A673 (cell line): ENCODE measurements at regions not wholly inside any gene's neighbourhood (a gene's known extent, or its start where the extent isn't known, plus 50 kb on each side); places are given as distances from the start of the nearest gene placed in this dataset.

Experiments used
- BruUV-seq: library from RNA; stranded (reverse); fragments of 400-500 nt; replicated peaks from 2 replicates; lab custom pipeline; 2021; lab: Mats Ljungman, UMichigan
- CTCF ChIA-PET: fragments of 300-600 bp; sonication (Branson Sonifier 250); formaldehyde crosslinking; loops from one replicate; lab custom pipeline; 2022; ENCODE audit warnings: antibody characterized with exemption; lab: Charles Lee
- POLR2A ChIA-PET: fragments of 300-600 bp; sonication (Branson Sonifier 250); formaldehyde crosslinking; loops from one replicate; lab custom pipeline; 2022; ENCODE audit warnings: antibody characterized with exemption; ENCODE audit not compliant: low non-redundant PET; lab: Charles Lee
- DNase-seq: peaks from one replicate; pipeline ENCODE4 v3.0.0-alpha.2; 2015; ENCODE audit warnings: low spot score
- H3K27ac ChIP-seq: fragments of 200-600 bp; sonication (generic); 2 replicates; pipeline ENCODE4 v1.5.1; 2016; ENCODE audit warnings: mixed run types, low read depth, mild to moderate bottlenecking, mixed read lengths, antibody characterized with exemption, low read length; ENCODE audit not compliant: poor library complexity, severe bottlenecking
- H3K27me3 ChIP-seq: fragments of 200-600 bp; sonication (generic); replicated peaks from 2 replicates; pipeline ENCODE4 v1.6.1; 2017; ENCODE audit warnings: mixed run types, low read depth, mild to moderate bottlenecking, mixed read lengths, antibody characterized with exemption, low read length; ENCODE audit not compliant: insufficient read depth, poor library complexity
- H3K36me3 ChIP-seq: fragments of 200-600 bp; sonication (generic); 2 replicates; pipeline ENCODE4 v1.6.1; 2016; ENCODE audit warnings: mixed run types, mild to moderate bottlenecking, mixed read lengths, antibody characterized with exemption, low read length; ENCODE audit not compliant: insufficient read depth, poor library complexity, severe bottlenecking
- H3K4me1 ChIP-seq: fragments of 200-600 bp; sonication (generic); 2 replicates; pipeline ENCODE4 v1.6.1; 2017; ENCODE audit warnings: mixed run types, mild to moderate bottlenecking, mixed read lengths, antibody characterized with exemption, low read length; ENCODE audit not compliant: insufficient read depth, poor library complexity, severe bottlenecking
- H3K4me3 ChIP-seq: fragments of 200-600 bp; sonication (generic); 2 replicates; pipeline ENCODE4 v1.5.1; 2016; ENCODE audit warnings: low read depth, mixed run types, mild to moderate bottlenecking, mixed read lengths, low read length; ENCODE audit not compliant: poor library complexity, severe bottlenecking
- H3K9me3 ChIP-seq: fragments of 200-600 bp; sonication (generic); 2 replicates; pipeline ENCODE4 v1.6.1; 2016; ENCODE audit warnings: mixed run types, low read depth, mild to moderate bottlenecking, mixed read lengths, antibody characterized with exemption, low read length; ENCODE audit not compliant: poor library complexity, severe bottlenecking
- CTCF ChIP-seq: fragments of 300-800, 200-600 bp; sonication (generic); conservative IDR thresholded peaks from 2 replicates; pipeline ENCODE4 v1.5.1; 2017; ENCODE audit warnings: low read depth, mild to moderate bottlenecking, antibody characterized with exemption, low read length, moderate library complexity, mixed read lengths
- EZH2 ChIP-seq: fragments of 200-600 bp; sonication (generic); IDR thresholded peaks from 2 replicates; pipeline ENCODE4 v1.6.1; 2017; ENCODE audit warnings: borderline replicate concordance, low read depth, mild to moderate bottlenecking, mixed read lengths, antibody characterized with exemption, low read length; ENCODE audit not compliant: poor library complexity, severe bottlenecking
- intact Hi-C: fragments of 100-400 bp; cut with micrococcal nuclease; formaldehyde crosslinking; loops from one replicate; pipeline ENCODE4 v1.10.0; 2022; ENCODE audit not compliant: unreplicated experiment

- no peak for DNase-seq
- intact Hi-C loops: no loop called here
- Histone ChIP-seq H3K4me1 (no peaks in the 10 kb centered on the region), H3K36me3 (no peaks in the 10 kb centered on the region), H3K9me3 (peaks cover 9% of the 10 kb centered on the region), H3K27me3 (no peaks in the 10 kb centered on the region), H3K4me3 (no peak overlapping the region), H3K27ac (no peak overlapping the region)
- no TSS peak for BruUV-seq
- CTCF ChIA-PET: no interaction called here
- POLR2A ChIA-PET: interaction anchor here (0.6 kb wide), 1 partner anchor 1321 kb away, joined by 3 read pairs; no protein-coding TSS in a partner anchor
- no peak for TF ChIP-seq CTCF
- TF ChIP-seq EZH2: no peak
Measured at GRCh38 chr6:159435701-159436100, 257.3 kb downstream of the SOD2 start.

- TF ChIP-seq EZH2: no peak
- TF ChIP-seq CTCF: no peak
- BruUV-seq: no TSS peak
- no peaks in the 10 kb centered on the region for H3K36me3 ChIP-seq
- no peak for DNase-seq
- H3K27ac ChIP-seq: no peak overlapping the region
- no peaks in the 10 kb centered on the region for H3K27me3 ChIP-seq
- H3K4me1 ChIP-seq: no peaks in the 10 kb centered on the region
- intact Hi-C loops: no loop called here
- peaks cover 9% of the 10 kb centered on the region for H3K9me3 ChIP-seq
- CTCF ChIA-PET: no interaction called here
- POLR2A ChIA-PET: no interaction called here
- H3K4me3 ChIP-seq: no peak overlapping the region
Measured at GRCh38 chr6:159434410-159434809, 258.6 kb downstream of the SOD2 start.

- TF ChIP-seq CTCF (no peak), EZH2 (no peak)
- BruUV-seq: no TSS peak
- Histone ChIP-seq H3K36me3 (no peaks in the 10 kb centered on the region), H3K4me1 (no peaks in the 10 kb centered on the region), H3K4me3 (no peak overlapping the region), H3K27ac (no peak overlapping the region), H3K9me3 (peaks cover 9% of the 10 kb centered on the region), H3K27me3 (no peaks in the 10 kb centered on the region)
- ChIA-PET POLR2A (no interaction called here), CTCF (no interaction called here)
- intact Hi-C loops: no loop called here
- DNase-seq: no peak
Measured at GRCh38 chr6:159433550-159433949, 259.5 kb downstream of the SOD2 start.
